Ramos (cell line): ENCODE measurements at regions not wholly inside any gene's neighbourhood (a gene's known extent, or its start where the extent isn't known, plus 50 kb on each side); places are given as distances from the start of the nearest gene placed in this dataset.
"Not testable (repeated sequence)": the region's sequence is repeated elsewhere in the genome, so short reads cannot be mapped to it uniquely, and the experiment has no call there.

ENCODE experiments used
- in situ Hi-C: fragments of 300-500 bp; cut with MboI; formaldehyde crosslinking; loops from one replicate; pipeline ENCODE4 v1.14.3; 2022; ENCODE audit warnings: low sequenced_read_pairs; ENCODE audit not compliant: unreplicated experiment

DNA sequence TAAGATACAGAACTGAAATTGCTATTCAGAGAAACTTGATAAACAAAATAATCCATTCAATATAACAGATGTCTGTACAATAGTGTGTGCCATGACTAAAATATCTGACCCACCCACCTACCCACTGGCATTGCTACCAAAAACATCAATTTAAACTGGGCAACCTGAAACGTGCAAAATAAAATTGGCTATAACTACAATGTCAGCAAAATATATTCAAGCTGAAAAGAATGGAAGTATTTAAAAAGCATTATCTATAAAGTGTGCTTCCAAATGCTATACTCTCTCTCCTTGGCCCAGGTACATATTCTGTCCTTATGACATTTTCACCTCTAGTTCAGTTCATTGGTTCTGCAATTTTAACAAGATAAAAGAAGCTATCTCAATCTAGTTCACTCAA lies 379.6 kb upstream of the ATP11B start:
- in situ Hi-C loops = no loop called here

- in situ Hi-C loops = no loop called here
Measured at GRCh38 chr3:182414586-182414985, 378.7 kb upstream of the ATP11B start.

DNA sequence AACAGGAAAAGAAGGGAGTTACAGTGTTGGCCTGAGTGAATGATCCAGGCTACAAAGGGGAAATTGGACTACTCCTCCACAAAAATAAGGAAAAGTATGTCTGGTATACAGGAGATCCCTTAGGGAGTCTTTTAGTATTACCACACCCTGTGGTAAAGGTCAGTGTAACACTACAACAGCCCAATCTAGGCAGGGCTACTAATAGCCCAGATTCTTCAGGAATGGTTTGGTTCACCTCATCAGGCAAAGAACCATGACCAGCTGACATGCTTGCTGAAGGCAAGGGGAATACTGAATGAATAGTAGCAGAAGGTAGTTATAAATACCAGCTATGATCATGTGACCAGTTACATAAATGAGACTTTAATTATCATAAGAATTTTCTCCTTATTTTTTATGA lies 372.6 kb upstream of the ATP11B start:
- in situ Hi-C loops = no loop called here

GRCh38 chr3:182424006-182424405 lies 369.3 kb upstream of the ATP11B start:
- in situ Hi-C loops = no loop called here

GRCh38 chr3:182425926-182426718 lies 367.2 kb upstream of the ATP11B start:
- in situ Hi-C loops = not testable (repeated sequence)

- in situ Hi-C loops = not testable (repeated sequence)
Measured at GRCh38 chr3:182431972-182432371, 361.3 kb upstream of the ATP11B start.

DNA sequence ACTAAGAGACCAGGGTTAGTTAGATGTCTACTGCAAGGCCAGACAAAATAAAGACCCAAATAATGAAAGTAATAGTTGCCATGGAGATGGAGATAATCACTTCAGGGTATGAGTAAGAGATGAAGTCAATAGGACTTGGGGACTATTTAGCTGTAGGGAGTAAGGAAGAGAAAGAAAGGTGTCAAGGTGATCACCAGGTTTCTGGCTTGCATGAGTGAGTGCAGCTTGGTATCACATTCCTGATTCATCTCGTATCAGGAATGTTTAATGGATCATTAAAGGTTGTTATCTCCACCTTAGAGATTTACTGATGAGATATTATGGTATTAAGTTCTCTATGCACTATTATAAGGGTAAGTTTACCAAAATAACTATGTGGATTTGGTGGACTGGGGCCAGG lies 357.4 kb upstream of the ATP11B start:
- in situ Hi-C loops = no loop called here

DNA sequence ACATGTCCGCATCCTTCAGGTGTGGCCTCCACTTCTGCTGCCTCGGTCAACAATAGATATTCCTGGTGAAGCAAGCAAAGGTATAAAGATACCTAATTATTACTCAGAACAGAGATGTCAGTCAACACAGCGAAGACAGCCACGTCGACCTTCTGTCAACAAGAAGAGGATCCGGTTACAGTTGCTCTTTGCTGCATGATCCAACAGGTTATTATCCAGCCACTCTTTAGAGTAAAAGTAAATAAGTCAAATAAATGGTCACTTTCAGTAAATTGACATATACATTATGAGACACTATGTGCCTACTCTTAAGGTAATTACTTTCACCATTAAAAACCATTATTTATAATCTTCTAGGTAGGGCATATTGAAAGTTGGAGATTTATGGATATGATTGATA lies 356.8 kb upstream of the ATP11B start:
- in situ Hi-C loops = no loop called here

DNA sequence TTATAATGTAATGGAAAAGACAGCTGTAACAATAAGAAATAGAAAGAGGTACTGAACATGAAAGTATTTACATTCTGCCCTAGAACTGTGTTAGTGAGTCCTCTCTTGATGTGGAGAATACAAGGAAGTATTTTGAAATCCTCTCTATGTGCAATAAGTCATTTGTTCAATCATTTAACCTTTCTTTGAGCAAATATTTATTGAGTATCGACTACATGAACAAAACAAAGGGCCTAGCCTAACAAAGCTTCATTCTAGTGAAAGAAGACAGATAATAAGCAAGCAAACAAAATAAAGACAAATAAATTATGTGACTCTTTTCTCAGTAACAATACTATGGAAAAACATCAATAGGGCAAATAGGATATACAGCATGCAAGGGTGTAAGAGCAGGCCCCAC lies 354.9 kb upstream of the ATP11B start:
- in situ Hi-C loops = no loop called here

GRCh38 chr3:182440101-182440500 lies 353.2 kb upstream of the ATP11B start:
- in situ Hi-C loops = no loop called here

- in situ Hi-C loops = no loop called here
Measured at GRCh38 chr3:182445576-182445975, 347.7 kb upstream of the ATP11B start.

GRCh38 chr3:182450942-182451787 lies 342.1 kb upstream of the ATP11B start:
- in situ Hi-C loops = no loop called here

GRCh38 chr3:182451871-182452270 lies 341.4 kb upstream of the ATP11B start:
- in situ Hi-C loops = no loop called here

- in situ Hi-C loops = no loop called here
Measured at GRCh38 chr3:182455011-182455410, 338.3 kb upstream of the ATP11B start.

DNA sequence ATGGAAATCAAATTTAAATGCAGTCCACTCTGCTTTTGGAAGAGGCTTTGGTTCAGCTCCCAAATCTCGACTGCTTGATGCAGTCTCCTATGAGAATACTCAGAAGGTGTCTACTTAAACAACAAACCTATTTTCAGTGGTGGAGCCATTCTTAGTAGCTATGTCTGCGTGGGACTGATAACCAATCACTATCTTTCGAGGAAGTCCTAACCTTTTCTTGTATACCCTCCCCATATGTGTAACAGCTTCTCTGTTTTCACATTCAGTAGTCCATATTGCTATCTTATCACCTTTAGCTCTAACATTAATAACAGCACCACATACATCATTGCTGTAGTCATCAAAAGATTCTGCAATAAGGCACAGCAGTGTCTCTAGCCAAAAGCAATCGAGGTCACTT lies 333.0 kb upstream of the ATP11B start:
- in situ Hi-C loops = no loop called here

DNA sequence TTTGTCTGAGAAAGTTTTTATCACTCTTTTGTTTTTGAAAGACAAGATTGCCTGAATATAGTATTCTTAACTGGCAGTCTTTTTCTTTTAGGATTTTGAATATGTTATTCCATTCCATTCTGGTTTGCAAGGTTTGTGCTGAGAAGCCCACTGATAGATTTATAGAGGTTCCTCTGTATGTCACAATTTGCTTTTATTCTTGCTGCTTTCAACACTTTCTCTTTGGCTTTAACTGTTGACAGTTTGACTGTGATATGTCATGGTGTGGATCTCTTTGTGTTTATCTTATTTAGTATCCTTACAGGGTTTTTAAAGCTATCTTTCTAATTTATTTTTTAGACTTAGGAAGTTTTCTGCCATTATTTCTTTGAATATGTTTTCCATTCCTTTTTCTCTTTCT lies 331.2 kb upstream of the ATP11B start:
- in situ Hi-C loops = no loop called here

DNA sequence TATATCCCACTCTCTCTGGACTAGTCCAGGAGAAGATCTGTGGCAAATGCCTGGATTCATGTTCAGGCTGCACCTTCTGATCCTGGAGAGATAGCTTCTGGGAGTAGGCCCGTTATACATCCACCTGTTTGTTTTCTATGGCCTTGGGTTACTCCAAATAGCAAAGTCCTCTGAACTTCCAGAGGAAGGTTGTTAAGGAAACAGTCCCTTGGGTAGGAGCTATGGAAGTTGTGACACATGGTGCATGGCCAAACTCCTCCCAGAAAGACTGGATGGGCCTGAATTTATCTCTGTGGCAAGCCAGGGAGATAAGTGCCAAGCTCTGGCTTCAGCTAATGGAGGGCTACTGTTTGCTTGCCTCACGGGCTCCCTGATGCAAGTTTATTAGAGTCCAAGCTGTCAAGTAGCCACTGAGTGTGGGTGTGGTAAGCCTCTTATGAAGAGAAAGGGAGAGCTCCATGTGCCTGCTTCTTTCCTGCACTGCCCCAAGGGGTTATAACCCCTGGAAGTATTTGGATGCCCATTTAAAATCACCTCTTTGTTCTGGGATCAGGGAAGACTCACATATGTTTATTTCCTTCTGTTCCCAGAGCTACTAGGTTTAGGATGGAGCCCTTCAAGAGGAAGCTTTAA lies 328.7 kb upstream of the ATP11B start:
- in situ Hi-C loops = no loop called here

GRCh38 chr3:182465301-182466185 lies 327.8 kb upstream of the ATP11B start:
- in situ Hi-C loops = no loop called here

DNA sequence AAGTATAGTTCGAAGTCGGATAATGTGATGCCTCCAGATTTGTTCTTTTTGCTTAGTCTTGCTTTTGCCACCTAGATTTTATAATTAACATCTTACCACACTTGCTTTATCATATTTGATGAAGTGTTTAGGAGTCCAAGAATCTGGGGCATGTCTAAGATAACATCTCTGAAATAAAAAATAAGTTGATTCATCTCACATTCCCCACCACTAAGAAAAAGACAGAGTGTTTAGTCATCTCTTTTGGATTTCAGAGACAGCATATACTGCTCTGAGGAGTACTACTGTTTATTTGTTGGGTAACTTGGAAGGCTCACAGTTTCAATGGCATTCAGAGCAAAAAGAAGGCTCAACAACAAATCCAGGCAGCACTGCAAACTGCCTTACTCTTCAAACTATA lies 324.2 kb upstream of the ATP11B start:
- in situ Hi-C loops = no loop called here

DNA sequence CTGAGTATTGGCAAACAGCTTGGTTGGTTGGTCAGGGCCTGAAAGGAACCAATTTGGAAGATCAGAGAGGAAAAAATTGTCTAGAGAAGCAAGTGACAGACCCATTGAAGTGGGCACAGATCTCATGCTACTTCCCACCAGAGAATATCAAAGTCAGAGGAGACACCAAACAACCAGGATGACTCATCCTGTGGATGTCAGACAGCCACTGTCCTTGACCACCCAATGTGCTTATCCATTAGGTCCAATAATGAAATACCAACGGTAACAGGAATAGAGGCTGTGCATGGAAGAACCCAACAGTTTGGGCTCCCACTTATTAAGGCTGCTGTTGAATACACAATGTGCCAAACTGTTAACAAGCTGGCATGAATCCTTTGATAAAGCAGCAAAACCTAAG lies 323.1 kb upstream of the ATP11B start:
- in situ Hi-C loops = no loop called here
